B cell (primary cell): ENCODE measurements at regions not wholly inside any gene's neighbourhood (a gene's known extent, or its start where the extent isn't known, plus 50 kb on each side); places are given as distances from the start of the nearest gene placed in this dataset.
"Not testable (repeated sequence)": the region's sequence is repeated elsewhere in the genome, so short reads cannot be mapped to it uniquely, and the experiment has no call there.

Experiments
- ATAC-seq: fragments of 200-7000 bp; cut with Tn5 transposase; one replicate; pipeline ENCODE4 v1.10.0; 2021; ENCODE audit warnings: low read depth, mild to moderate bottlenecking, moderate number of reproducible peaks, moderate library complexity
- CTCF ChIA-PET: fragments of 350-600 bp; sonication (Branson Sonifier 250); formaldehyde crosslinking; loops from one replicate; lab custom pipeline; 2021; ENCODE audit warnings: antibody characterized with exemption, inconsistent platforms; lab: Charles Lee
- POLR2A ChIA-PET: fragments of 350-600 bp; sonication (Branson Sonifier 250); formaldehyde crosslinking; loops from one replicate; lab custom pipeline; 2021; ENCODE audit warnings: antibody characterized with exemption; lab: Charles Lee
- DNase-seq: peaks from one replicate; pipeline ENCODE4 v3.0.0; 2013
- H2AFZ ChIP-seq: 2 replicates; pipeline ENCODE4 v1.6.1; 2012; ENCODE audit warnings: mild to moderate bottlenecking, low read depth, low read length; ENCODE audit not compliant: insufficient read depth, poor library complexity, severe bottlenecking
- H3K27ac ChIP-seq, 2 donors: 1 replicate in 1 of 2; 2 replicates in 1 of 2; pipeline ENCODE4 v1.5.1; 2012 to 2013; ENCODE audit warnings: low read length in 2 of 2, mild to moderate bottlenecking in 2 of 2, moderate library complexity in 1 of 2
- H3K27me3 ChIP-seq, 4 experiments: fragments of 200-600 bp in 1 of 4; sonication (generic) in 1 of 4; replicated peaks in 1 of 4; 1 replicate in 2 of 4; 2 replicates in 2 of 4; pipeline versions ENCODE4 v1.6.1 to v1.7.0; 2013 to 2016; ENCODE audit warnings: low read length in 3 of 4, mild to moderate bottlenecking in 2 of 4, mixed read lengths in 1 of 4, moderate library complexity in 1 of 4; ENCODE audit not compliant: insufficient read depth in 4 of 4, control insufficient read depth in 3 of 4; ENCODE audit errors: control extremely low read depth in 1 of 4
- H3K36me3 ChIP-seq, 2 experiments: replicated peaks in 1 of 2; 1 replicate in 1 of 2; 2 replicates in 1 of 2; pipeline versions ENCODE4 v1.6.1 to v1.7.1; 2013; ENCODE audit warnings: low read length in 1 of 2; ENCODE audit not compliant: insufficient read depth in 2 of 2, control insufficient read depth in 1 of 2; ENCODE audit errors: control extremely low read depth in 1 of 2, extremely low read depth in 1 of 2
- H3K4me1 ChIP-seq, 2 donors: fragments of 200-600 bp in 1 of 2; sonication (generic) in 1 of 2; 1 replicate in 1 of 2; 2 replicates in 1 of 2; pipeline versions ENCODE4 v1.5.1 to v1.6.1; 2013 to 2017; ENCODE audit warnings: low read length in 2 of 2; ENCODE audit not compliant: control insufficient read depth in 2 of 2, insufficient read depth in 2 of 2
- H3K4me2 ChIP-seq: replicated peaks from 2 replicates; pipeline ENCODE3; 2012; ENCODE audit warnings: mild to moderate bottlenecking, low read depth, low read length; ENCODE audit not compliant: poor library complexity, severe bottlenecking
- H3K4me3 ChIP-seq, 5 experiments: fragments of 200-600 bp in 1 of 5; sonication (generic) in 1 of 5; 1 replicate in 3 of 5; 2 replicates in 2 of 5; pipeline versions ENCODE4 v1.5.1 to v1.7.0; 2011 to 2016; ENCODE audit warnings: low read length in 4 of 5, mild to moderate bottlenecking in 4 of 5, low read depth in 2 of 5, control low read depth in 1 of 5, moderate library complexity in 1 of 5; ENCODE audit not compliant: insufficient read depth in 1 of 5; ENCODE audit errors: control extremely low read depth in 1 of 5, extremely low read depth in 1 of 5
- H3K79me2 ChIP-seq: fragments of 200-600 bp; sonication (generic); one replicate; pipeline ENCODE4 v1.6.0; 2016; ENCODE audit warnings: low read length; ENCODE audit not compliant: control insufficient read depth, insufficient read depth
- H3K9ac ChIP-seq: fragments of 200-600 bp; sonication (generic); 2 replicates; pipeline ENCODE4 v1.6.1; 2017; ENCODE audit warnings: mild to moderate bottlenecking, low read length, moderate library complexity
- H3K9me3 ChIP-seq, 3 donors: one replicate each; pipeline versions ENCODE4 v1.6.1 to v1.7.1; 2013; ENCODE audit warnings: low read length in 2 of 3; ENCODE audit not compliant: control insufficient read depth in 2 of 3, insufficient read depth in 1 of 3; ENCODE audit errors: control extremely low read depth in 1 of 3
- H4K20me1 ChIP-seq: 2 replicates; pipeline ENCODE4 v1.6.0; 2012; ENCODE audit warnings: mild to moderate bottlenecking, low read length; ENCODE audit not compliant: insufficient read depth, control insufficient read depth, poor library complexity, severe bottlenecking
- H3K27ac Mint-ChIP-seq: one replicate; pipeline ENCODE4 v1.8.0; 2021; ENCODE audit warnings: mixed read lengths
- H3K27me3 Mint-ChIP-seq: one replicate; pipeline ENCODE4 v1.8.0; 2021; ENCODE audit warnings: mixed read lengths
- H3K4me1 Mint-ChIP-seq: one replicate; pipeline ENCODE4 v1.8.0; 2021; ENCODE audit warnings: mixed read lengths
- H3K4me3 Mint-ChIP-seq: one replicate; pipeline ENCODE4 v1.8.0; 2021; ENCODE audit warnings: mixed read lengths
- H3K9me3 Mint-ChIP-seq: one replicate; pipeline ENCODE4 v1.8.0; 2022; ENCODE audit warnings: mixed read lengths; ENCODE audit not compliant: insufficient read depth
- CTCF ChIP-seq: fragments of 200-600 bp; IDR thresholded peaks from one replicate; pipeline ENCODE4 v1.8.0; 2022; ENCODE audit warnings: antibody characterized with exemption, mild to moderate bottlenecking
- EZH2 ChIP-seq: IDR thresholded peaks from 2 replicates; pipeline ENCODE4 v1.6.1; 2012; ENCODE audit warnings: borderline replicate concordance, low read depth, mild to moderate bottlenecking, moderate library complexity, low read length; ENCODE audit not compliant: insufficient read depth, poor library complexity, severe bottlenecking
- WGBS: methylation state at CpG from one replicate; pipeline ENCODE4 v1.1.5; 2013; ENCODE audit warnings: missing lambda C conversion rate; ENCODE audit not compliant: insufficient coverage; 5-methylcytosine and 5-hydroxymethylcytosine counted together
- intact Hi-C: fragments of 100-400 bp; cut with micrococcal nuclease; formaldehyde crosslinking; loops from one replicate; pipeline ENCODE4 v1.10.0; 2022

- Histone ChIP-seq H3K27me3 (no peaks in the 10 kb centered on the region), H3K36me3 (no peaks in the 10 kb centered on the region), H3K4me1 (no peaks in the 10 kb centered on the region), H3K79me2 (no peaks in the 10 kb centered on the region), H3K9me3 (no peaks in the 10 kb centered on the region), H2AFZ (no peak overlapping the region), H3K4me3 (no peak overlapping the region), H3K27ac (no peak overlapping the region), H4K20me1 (no peaks in the 10 kb centered on the region), H3K4me2 (no peak overlapping the region), H3K9ac (no peak overlapping the region)
- TF ChIP-seq EZH2 (no peak), CTCF (no peak)
- DNase-seq, result no peak
- no peak overlapping the region for H3K4me3 Mint-ChIP-seq
- H3K9me3 Mint-ChIP-seq, result no peaks in the 10 kb centered on the region
- H3K27me3 Mint-ChIP-seq, result no peaks in the 10 kb centered on the region
- intact Hi-C loops, result no loop called here
- CTCF ChIA-PET, result no interaction called here
- ATAC-seq, result no peak
- no peak overlapping the region for H3K27ac Mint-ChIP-seq
- WGBS, result 100% methylated on average over 1 of the region's 4 CpGs
- POLR2A ChIA-PET, result no interaction called here
- H3K4me1 Mint-ChIP-seq, result no peaks in the 10 kb centered on the region
Observed at GRCh38 chr4:24352112-24352511, 232.2 kb downstream of the DHX15 start.

GRCh38 chr4:24349168-24349996 is 235.0 kb downstream of the DHX15 start:
- 94% methylated on average over 12 of the region's 15 CpGs for WGBS
- H3K27ac Mint-ChIP-seq, H3K27me3 ChIP-seq, DNase-seq, H3K4me2 ChIP-seq, H3K9me3 ChIP-seq, H3K79me2 ChIP-seq, H3K4me1 ChIP-seq, H3K27ac ChIP-seq, H3K4me1 Mint-ChIP-seq, H3K9ac ChIP-seq, ATAC-seq, H3K27me3 Mint-ChIP-seq, CTCF ChIA-PET, H3K9me3 Mint-ChIP-seq, H3K36me3 ChIP-seq, intact Hi-C loops, POLR2A ChIA-PET, H4K20me1 ChIP-seq, H2AFZ ChIP-seq, H3K4me3 Mint-ChIP-seq, H3K4me3 ChIP-seq: not testable (repeated sequence)
